Activated CD4-positive, alpha-beta T cell treated with anti-CD3 and anti-CD28 coated beads, Interleukin-2, amount 50 U/mL, for 48 hours (primary cell): ENCODE measurements at regions not wholly inside any gene's neighbourhood (a gene's known extent, or its start where the extent isn't known, plus 50 kb on each side); places are given as distances from the start of the nearest gene placed in this dataset.
A peak's percentile ranks its signal among the peaks of the same experiment; 100 is the strongest.

Experiments
- DNase-seq, 2 experiments: peaks; one replicate each; pipeline ENCODE4 v3.0.0-alpha.2; 2020

DNA sequence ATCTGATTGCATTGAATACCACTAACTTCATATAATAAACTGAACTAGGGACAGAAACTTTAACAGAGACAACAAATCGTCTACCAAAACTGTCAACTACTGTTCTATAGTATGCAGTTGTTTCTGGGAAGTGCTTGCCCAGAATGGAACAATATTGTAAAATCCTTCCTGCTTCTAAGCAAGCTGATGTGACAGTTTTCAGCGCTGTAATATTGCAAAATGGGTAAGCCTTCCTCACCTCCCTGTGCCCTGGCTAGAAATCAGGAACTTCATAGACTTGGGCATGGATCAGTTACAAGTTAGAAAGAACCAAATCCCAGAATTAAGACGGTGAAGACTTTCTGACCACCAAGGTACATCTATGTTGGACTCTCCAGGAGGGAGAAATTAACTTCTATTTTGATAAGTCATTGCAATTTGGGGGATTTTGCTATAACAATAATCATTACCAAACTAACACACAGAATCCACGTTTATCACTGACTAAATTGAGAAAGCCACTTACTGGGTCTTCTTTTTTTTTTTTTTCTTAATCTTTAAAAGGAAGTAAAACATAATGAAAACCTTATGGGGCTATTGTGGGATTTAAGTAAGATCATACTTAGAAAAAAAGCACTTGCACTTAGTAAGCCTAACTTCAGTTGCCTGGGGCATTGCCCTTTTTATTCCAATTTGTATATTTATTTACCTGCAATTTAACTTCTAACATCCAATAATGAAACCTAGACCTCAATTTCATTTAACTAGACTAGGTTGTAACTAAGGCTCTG is 261.5 kb downstream of the TRIB2 start:
- no peak for DNase-seq

GRCh38 chr2:12979066-12979465 is 262.3 kb downstream of the TRIB2 start:
- DNase-seq, result no peak

DNA sequence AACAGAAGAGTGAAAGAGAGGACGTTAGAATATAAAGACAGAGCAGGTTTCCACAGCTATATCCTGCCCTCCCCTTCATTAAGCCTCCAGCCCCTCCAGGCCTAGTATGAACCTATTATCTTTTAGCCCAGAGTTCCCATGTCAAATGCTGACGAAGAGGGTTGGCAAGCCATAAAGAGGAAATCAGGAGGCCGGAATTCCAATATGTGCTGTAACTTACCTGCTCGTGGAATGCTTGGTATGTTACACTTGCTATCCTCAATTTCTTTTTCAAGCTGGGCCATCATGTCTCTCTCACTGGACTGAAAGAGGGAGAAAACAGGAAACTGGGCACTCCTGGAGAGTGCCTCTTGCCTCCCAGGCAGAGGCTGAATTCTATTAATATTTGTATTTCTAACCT is 264.1 kb downstream of the TRIB2 start:
- no peak for DNase-seq

GRCh38 chr2:12982149-12982584 is 265.4 kb downstream of the TRIB2 start:
- no peak for DNase-seq

- no peak for DNase-seq
Measured at GRCh38 chr2:12987246-12987645, 270.5 kb downstream of the TRIB2 start.

DNA sequence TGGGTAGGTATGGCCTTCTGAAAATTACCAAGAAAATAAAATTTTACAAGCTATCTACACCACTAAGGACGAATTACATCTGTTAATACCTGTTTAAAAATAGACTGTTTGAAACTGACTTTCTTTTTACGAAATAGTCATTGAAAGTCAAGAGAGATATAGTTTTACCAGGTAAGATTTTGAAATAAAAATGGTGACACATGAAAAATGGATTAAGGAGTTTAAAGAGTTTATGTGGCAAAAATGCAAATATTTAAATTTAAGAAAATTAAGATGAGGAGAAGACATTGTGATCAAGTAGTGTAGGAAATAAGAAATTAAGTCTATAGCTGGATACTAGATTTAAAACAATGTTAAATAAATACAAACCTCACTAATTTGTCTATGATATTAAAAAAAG is 271.5 kb downstream of the TRIB2 start:
- DNase-seq, result no peak

DNA sequence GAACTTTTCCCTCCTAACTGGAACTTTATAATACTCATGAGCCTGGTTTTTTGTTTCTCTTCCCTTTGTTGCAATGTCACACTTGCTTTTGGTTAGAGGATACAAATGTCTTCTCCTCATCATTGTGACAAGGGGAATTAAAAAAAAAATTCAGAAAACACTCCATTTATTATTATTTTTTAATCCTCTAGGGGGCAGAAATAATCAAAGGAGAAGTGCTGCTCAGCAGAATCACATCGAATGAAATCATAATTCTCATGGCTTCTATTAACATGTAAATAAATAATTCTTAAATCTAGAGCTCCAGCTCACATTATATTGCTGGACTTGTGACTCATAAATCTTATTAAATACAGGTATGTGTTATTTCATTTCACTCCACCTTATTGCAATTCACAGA is 273.8 kb downstream of the TRIB2 start:
- no peak for DNase-seq

DNA sequence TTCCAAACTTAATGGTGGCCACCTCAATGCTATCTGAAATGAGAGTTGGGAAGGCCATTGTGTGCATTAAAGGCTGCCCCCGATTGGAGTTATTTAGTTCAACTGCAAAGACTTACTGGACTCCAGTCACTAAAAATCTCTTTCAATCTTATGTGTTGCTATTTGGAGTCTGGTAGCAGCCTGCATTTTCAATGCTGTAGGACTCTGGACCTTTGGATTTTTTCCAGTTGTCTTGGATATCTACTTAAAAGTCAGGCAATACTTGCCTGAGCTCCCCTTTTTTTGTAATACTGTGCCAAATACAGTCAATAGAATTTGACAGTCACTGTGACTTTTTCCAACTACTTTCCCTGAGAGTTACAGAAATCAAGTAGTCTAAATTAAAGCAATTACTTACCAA is 281.9 kb downstream of the TRIB2 start:
- DNase-seq, result no peak

GRCh38 chr2:13000664-13001363 is 284.1 kb downstream of the TRIB2 start:
- no peak for DNase-seq

- no peak for DNase-seq
Measured at GRCh38 chr2:13001408-13001807, 284.7 kb downstream of the TRIB2 start.

- no peak for DNase-seq
Measured at GRCh38 chr2:13002536-13003331, 286.0 kb downstream of the TRIB2 start.

DNA sequence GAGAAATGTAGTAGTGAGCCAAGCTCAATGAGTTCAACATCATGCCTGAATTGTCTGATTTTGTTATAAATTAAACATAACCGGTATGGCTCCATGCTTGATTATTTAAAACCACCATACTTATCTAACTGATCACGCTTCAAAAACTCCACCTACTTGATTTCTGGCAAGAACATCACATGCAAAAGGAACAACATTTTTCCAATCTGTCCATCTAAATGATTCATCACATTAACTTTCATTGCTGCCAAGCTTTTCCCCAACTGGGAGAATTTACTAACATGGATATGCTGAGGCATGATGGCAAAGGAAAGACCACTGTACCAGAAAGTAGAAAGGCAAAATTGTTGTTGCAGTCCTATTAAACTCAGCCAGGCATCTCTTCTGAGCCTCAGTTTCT is 286.8 kb downstream of the TRIB2 start:
- DNase-seq, result no peak

GRCh38 chr2:13005048-13005447 is 288.3 kb downstream of the TRIB2 start:
- no peak for DNase-seq

DNA sequence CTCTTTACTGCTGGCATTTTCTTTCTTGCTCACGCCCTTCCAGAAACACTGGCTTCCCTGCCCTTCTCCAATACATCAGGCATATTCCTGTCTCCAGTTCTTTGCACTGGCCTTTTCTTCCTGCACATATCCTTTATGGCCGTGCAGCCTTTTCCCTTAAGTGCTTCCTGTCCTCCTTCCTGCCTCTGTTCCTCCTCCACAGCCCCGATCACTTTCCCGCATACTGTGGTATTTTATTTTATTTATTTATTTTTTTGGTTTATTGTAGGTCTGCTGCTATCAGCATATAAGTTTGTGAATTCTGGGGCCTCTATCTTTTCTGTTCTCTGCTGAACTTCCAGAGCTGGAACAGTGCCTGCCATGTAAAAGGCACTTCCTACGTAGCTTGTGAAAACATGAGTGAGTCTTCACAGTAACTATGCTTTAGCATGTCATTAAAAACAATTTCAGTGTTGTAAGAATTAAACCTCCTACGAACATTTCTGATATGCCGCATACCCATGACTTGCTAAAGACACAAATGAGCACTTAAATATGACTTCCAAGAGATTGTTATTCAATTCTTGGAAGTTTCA is 289.1 kb downstream of the TRIB2 start:
- DNase-seq, result no peak

DNA sequence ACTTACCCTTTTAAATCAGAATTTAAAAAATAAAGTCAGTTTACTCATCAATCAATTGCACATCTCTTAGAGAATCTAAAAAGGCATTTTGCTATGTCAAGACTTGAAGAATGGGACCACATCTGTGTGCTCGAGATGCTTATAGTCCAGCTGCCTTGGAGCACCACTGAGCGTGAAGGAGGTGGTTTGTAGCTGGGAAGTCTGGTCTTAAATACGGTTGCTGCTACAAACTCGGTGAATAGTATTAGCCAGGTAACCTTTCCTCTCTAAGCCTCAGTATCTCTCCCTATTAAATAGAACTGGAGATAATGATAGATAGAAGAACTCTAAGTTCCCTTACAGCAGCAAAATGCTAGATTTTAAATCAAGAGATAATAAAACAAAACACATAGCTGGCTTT is 289.7 kb downstream of the TRIB2 start:
- DNase-seq, result no peak

GRCh38 chr2:13006829-13007717 is 290.3 kb downstream of the TRIB2 start:
- peak; percentile 61 to 68 for DNase-seq

DNA sequence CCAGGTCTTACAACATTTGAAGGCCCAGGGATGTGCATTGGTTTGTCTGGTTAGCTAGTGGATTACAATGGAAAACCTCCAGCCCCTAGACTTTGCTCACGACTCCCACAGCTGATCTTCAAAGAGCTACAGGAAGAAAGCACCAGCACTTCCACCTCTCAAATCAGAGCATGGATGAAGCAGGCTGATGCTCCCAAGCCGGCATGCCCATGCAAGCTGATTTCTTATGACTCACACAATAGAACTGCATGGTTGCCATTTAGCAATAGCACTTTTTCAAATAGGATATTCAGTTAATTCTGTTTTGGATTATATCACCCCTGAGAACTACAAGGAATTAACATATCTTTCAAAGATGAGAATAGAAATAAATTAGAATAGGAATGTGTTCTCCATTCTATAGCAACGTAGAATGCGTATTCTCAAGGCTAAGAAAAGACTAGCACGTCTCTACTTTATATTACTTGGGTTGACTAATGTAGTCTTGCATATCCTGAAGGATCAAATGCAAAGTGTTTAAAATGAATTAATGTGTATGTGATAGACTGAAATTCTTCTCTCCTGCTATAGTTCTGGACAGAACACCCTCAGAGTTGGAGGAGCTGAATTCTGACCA is 292.4 kb downstream of the TRIB2 start:
- no peak for DNase-seq

DNA sequence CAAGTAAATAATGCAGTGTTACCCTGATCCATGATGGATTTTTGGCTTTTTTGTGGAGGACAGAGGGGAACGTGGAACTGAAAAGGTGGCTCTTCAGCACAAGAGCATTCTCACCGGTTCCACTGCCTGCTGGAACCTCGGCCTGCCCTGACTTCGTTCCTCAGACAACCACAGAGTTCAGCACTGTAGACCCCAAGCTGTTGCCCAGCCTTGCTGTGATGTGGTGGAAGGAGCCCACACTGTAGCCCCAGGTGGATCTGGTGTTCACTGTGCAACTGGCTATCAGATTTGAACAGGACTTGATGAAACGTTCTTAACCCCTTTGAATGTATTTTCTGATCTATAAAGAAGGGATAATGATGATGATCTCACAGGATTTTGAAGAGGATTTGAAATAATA is 293.5 kb downstream of the TRIB2 start:
- DNase-seq, result no peak

GRCh38 chr2:13014783-13015182 is 298.0 kb downstream of the TRIB2 start:
- DNase-seq, result no peak

- no peak for DNase-seq
Measured at GRCh38 chr2:13015532-13016320, 299.0 kb downstream of the TRIB2 start.

DNA sequence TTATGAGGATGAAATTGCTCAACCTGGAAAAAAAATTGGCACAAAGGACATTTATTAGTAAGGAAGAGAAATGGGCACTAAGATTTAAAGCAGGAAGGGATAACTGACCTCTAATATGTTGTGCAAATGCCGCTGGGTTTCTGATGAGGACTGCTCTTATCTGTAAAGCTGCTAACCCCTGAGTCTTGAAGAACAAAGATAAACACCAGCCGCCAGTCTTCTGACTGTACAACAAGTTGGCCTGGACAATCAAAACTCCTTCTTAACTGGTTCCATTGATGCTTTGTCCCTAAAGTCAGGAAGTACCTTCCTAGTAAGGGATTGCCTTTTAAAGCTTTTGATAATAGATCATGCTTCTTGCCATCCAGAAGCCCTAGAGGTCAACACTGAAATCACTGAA is 301.8 kb downstream of the TRIB2 start:
- no peak for DNase-seq
